ENCODE measurements at regions not wholly inside any gene's neighbourhood (a gene's known extent, or its start where the extent isn't known, plus 50 kb on each side); places are given as distances from the start of the nearest gene placed in this dataset.

GRCh38 chr5:4765411-4765810 is 374.7 kb upstream of the ADAMTS16 start:
- no peak overlapping the region for H3K4me2 ChIP-seq (ENCODE audit: low read length)
- no peaks in the 10 kb centered on the region for H3K4me1 ChIP-seq (ENCODE audit: control insufficient read depth, low read depth, low read length)
- no peak overlapping the region for H2BK5ac ChIP-seq (ENCODE audit: low read length)
- no peaks in the 10 kb centered on the region for H3K36me3 ChIP-seq (ENCODE audit: control insufficient read depth, insufficient read depth, low read length)
- H3K18ac ChIP-seq (ENCODE audit: low read length) = no peak overlapping the region
- no CpG with 5 or more reads among the region's 2 CpGs for WGBS (ENCODE audit: extremely low coverage, insufficient coverage, low lambda C conversion rate)
- H2BK15ac ChIP-seq (replicated peaks; ENCODE audit: low read depth) = no peak overlapping the region
- H3K9ac ChIP-seq (ENCODE audit: low read length) = no peak overlapping the region
- H2BK120ac ChIP-seq (ENCODE audit: low read depth, low read length) = no peak overlapping the region
- H3K27ac ChIP-seq (ENCODE audit: low read depth, low read length) = no peak overlapping the region
- no peak overlapping the region for H3K4me3 ChIP-seq (ENCODE audit: low read length)
- no peak overlapping the region for H3K4ac ChIP-seq (ENCODE audit: low read depth, low read length)
- no peaks in the 10 kb centered on the region for H3K27me3 ChIP-seq (ENCODE audit: insufficient read depth, low read length, poor library complexity)
- no peak overlapping the region for H3K56ac ChIP-seq (ENCODE audit: low read length)
- no peaks in the 10 kb centered on the region for H3K79me1 ChIP-seq (ENCODE audit: low read length)
- no peak for DNase-seq
- no peak overlapping the region for H4K5ac ChIP-seq (ENCODE audit: low read length)
- no peak overlapping the region for H3K23ac ChIP-seq (ENCODE audit: low read length)
- no peak overlapping the region for H4K8ac ChIP-seq (ENCODE audit: low read depth, low read length)
- H2AK5ac ChIP-seq (ENCODE audit: low read length) = no peak overlapping the region
- H3K79me2 ChIP-seq (ENCODE audit: control insufficient read depth, insufficient read depth, low read length) = no peaks in the 10 kb centered on the region

DNA sequence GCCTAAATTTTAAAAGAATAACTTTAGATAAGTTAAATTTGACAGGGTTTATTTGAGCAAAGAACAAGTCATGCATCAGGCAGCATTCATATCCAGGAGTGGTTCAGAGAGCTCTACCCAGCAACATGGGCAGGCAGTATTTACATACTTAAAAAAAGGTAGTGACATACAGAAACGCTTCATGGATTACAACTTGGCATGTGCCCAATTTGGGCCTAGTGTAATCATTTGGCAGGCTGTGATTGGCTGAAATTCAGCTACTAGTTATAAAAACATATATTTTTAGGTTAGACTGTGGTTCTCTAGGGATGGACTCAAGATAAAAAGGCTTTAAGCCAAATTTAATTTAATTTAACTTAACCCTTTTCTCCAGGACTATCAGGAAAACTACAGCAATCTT is 374.0 kb upstream of the ADAMTS16 start:
- no peak overlapping the region for H3K56ac ChIP-seq (ENCODE audit: low read length)
- no peak overlapping the region for H3K4me2 ChIP-seq (ENCODE audit: low read length)
- no peak overlapping the region for H3K18ac ChIP-seq (ENCODE audit: low read length)
- no peak overlapping the region for H3K27ac ChIP-seq (ENCODE audit: low read depth, low read length)
- no CpG with 5 or more reads among the region's 1 CpG for WGBS (ENCODE audit: extremely low coverage, insufficient coverage, low lambda C conversion rate)
- H3K4ac ChIP-seq (ENCODE audit: low read depth, low read length) = no peak overlapping the region
- H4K5ac ChIP-seq (ENCODE audit: low read length) = no peak overlapping the region
- no peaks in the 10 kb centered on the region for H3K36me3 ChIP-seq (ENCODE audit: control insufficient read depth, insufficient read depth, low read length)
- H3K27me3 ChIP-seq (ENCODE audit: insufficient read depth, low read length, poor library complexity) = no peaks in the 10 kb centered on the region
- DNase-seq = no peak
- H2BK5ac ChIP-seq (ENCODE audit: low read length) = no peak overlapping the region
- no peak overlapping the region for H4K8ac ChIP-seq (ENCODE audit: low read depth, low read length)
- H3K79me1 ChIP-seq (ENCODE audit: low read length) = no peaks in the 10 kb centered on the region
- H3K79me2 ChIP-seq (ENCODE audit: control insufficient read depth, insufficient read depth, low read length) = no peaks in the 10 kb centered on the region
- no peak overlapping the region for H3K4me3 ChIP-seq (ENCODE audit: low read length)
- H2AK5ac ChIP-seq (ENCODE audit: low read length) = no peak overlapping the region
- no peak overlapping the region for H2BK15ac ChIP-seq (replicated peaks; ENCODE audit: low read depth)
- H2BK120ac ChIP-seq (ENCODE audit: low read depth, low read length) = no peak overlapping the region
- no peaks in the 10 kb centered on the region for H3K4me1 ChIP-seq (ENCODE audit: control insufficient read depth, low read depth, low read length)
- no peak overlapping the region for H3K9ac ChIP-seq (ENCODE audit: low read length)
- no peak overlapping the region for H3K23ac ChIP-seq (ENCODE audit: low read length)

DNA sequence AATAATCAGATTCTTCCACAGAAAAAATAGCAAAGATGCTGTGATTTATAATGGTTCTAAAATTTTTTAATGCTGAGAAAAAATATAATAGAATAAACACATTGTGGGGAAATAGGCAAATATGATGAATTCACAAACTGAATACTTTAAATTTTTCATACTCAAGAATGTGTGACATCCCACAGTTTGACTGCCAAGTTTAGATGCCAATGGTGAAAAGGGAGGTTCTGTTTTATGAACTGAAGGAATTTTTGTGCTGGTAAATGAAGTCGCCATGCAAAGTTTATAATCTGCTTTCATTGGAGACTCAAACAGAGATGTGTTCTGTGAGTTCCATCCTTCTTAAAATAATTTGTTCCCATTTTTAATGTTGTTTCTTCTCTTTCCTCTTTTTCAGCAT is 367.5 kb upstream of the ADAMTS16 start:
- no peak overlapping the region for H2BK5ac ChIP-seq (ENCODE audit: low read length)
- no peak for DNase-seq
- H3K23ac ChIP-seq (ENCODE audit: low read length) = no peak overlapping the region
- H3K27ac ChIP-seq (ENCODE audit: low read depth, low read length) = no peak overlapping the region
- H3K36me3 ChIP-seq (ENCODE audit: control insufficient read depth, insufficient read depth, low read length) = no peaks in the 10 kb centered on the region
- no peak overlapping the region for H3K4me2 ChIP-seq (ENCODE audit: low read length)
- H3K18ac ChIP-seq (ENCODE audit: low read length) = no peak overlapping the region
- no peak overlapping the region for H2BK15ac ChIP-seq (replicated peaks; ENCODE audit: low read depth)
- no peaks in the 10 kb centered on the region for H3K27me3 ChIP-seq (ENCODE audit: insufficient read depth, low read length, poor library complexity)
- no peak overlapping the region for H3K4me3 ChIP-seq (ENCODE audit: low read length)
- H3K79me2 ChIP-seq (ENCODE audit: control insufficient read depth, insufficient read depth, low read length) = no peaks in the 10 kb centered on the region
- H4K5ac ChIP-seq (ENCODE audit: low read length) = no peak overlapping the region
- no CpG with 5 or more reads among the region's 1 CpG for WGBS (ENCODE audit: extremely low coverage, insufficient coverage, low lambda C conversion rate)
- no peak overlapping the region for H2AK5ac ChIP-seq (ENCODE audit: low read length)
- no peak overlapping the region for H3K4ac ChIP-seq (ENCODE audit: low read depth, low read length)
- no peak overlapping the region for H3K9ac ChIP-seq (ENCODE audit: low read length)
- H4K8ac ChIP-seq (ENCODE audit: low read depth, low read length) = no peak overlapping the region
- no peaks in the 10 kb centered on the region for H3K79me1 ChIP-seq (ENCODE audit: low read length)
- no peaks in the 10 kb centered on the region for H3K4me1 ChIP-seq (ENCODE audit: control insufficient read depth, low read depth, low read length)
- no peak overlapping the region for H2BK120ac ChIP-seq (ENCODE audit: low read depth, low read length)
- no peak overlapping the region for H3K56ac ChIP-seq (ENCODE audit: low read length)

- no peak overlapping the region for H3K4ac ChIP-seq (ENCODE audit: low read depth, low read length)
- no peak overlapping the region for H2BK15ac ChIP-seq (replicated peaks; ENCODE audit: low read depth)
- no peak overlapping the region for H3K23ac ChIP-seq (ENCODE audit: low read length)
- no peak overlapping the region for H3K56ac ChIP-seq (ENCODE audit: low read length)
- no peak overlapping the region for H2BK120ac ChIP-seq (ENCODE audit: low read depth, low read length)
- H3K4me2 ChIP-seq (ENCODE audit: low read length) = no peak overlapping the region
- H4K5ac ChIP-seq (ENCODE audit: low read length) = no peak overlapping the region
- no peak overlapping the region for H3K4me3 ChIP-seq (ENCODE audit: low read length)
- H3K79me2 ChIP-seq (ENCODE audit: control insufficient read depth, insufficient read depth, low read length) = no peaks in the 10 kb centered on the region
- no peak overlapping the region for H3K18ac ChIP-seq (ENCODE audit: low read length)
- H3K27ac ChIP-seq (ENCODE audit: low read depth, low read length) = no peak overlapping the region
- no peak for DNase-seq
- no peaks in the 10 kb centered on the region for H3K27me3 ChIP-seq (ENCODE audit: insufficient read depth, low read length, poor library complexity)
- H2AK5ac ChIP-seq (ENCODE audit: low read length) = no peak overlapping the region
- no CpG with 5 or more reads among the region's 1 CpG for WGBS (ENCODE audit: extremely low coverage, insufficient coverage, low lambda C conversion rate)
- H4K8ac ChIP-seq (ENCODE audit: low read depth, low read length) = no peak overlapping the region
- no peak overlapping the region for H2BK5ac ChIP-seq (ENCODE audit: low read length)
- no peaks in the 10 kb centered on the region for H3K36me3 ChIP-seq (ENCODE audit: control insufficient read depth, insufficient read depth, low read length)
- H3K4me1 ChIP-seq (ENCODE audit: control insufficient read depth, low read depth, low read length) = no peaks in the 10 kb centered on the region
- H3K9ac ChIP-seq (ENCODE audit: low read length) = no peak overlapping the region
- no peaks in the 10 kb centered on the region for H3K79me1 ChIP-seq (ENCODE audit: low read length)
Observed at GRCh38 chr5:4773827-4774317, 366.3 kb upstream of the ADAMTS16 start.

DNA sequence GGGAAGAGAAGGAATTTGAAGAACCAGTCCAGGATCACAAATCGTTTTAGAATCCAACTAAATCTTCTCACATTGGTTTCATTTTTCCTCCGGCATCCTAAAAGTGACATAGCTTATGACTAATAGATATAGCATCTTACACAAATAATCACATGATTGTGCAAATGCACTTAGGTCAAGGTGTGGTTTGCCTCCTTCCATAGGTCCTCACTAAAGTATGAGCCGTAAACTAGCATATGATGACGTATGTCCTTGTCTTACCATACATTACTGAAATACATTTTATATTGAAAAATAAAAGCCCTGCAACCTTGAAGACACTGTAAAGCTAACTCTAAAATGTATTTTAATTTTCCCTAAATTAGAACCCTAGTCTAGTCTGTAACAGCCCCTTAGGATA is 362.7 kb upstream of the ADAMTS16 start:
- Histone ChIP-seq H3K36me3 (ENCODE audit: control insufficient read depth, insufficient read depth, low read length) (no peaks in the 10 kb centered on the region), H2BK120ac (ENCODE audit: low read depth, low read length) (no peak overlapping the region), H3K4ac (ENCODE audit: low read depth, low read length) (no peak overlapping the region), H2AK5ac (ENCODE audit: low read length) (no peak overlapping the region), H4K8ac (ENCODE audit: low read depth, low read length) (no peak overlapping the region), H4K5ac (ENCODE audit: low read length) (no peak overlapping the region), H3K27ac (ENCODE audit: low read depth, low read length) (no peak overlapping the region), H3K79me1 (ENCODE audit: low read length) (no peaks in the 10 kb centered on the region), H3K27me3 (ENCODE audit: insufficient read depth, low read length, poor library complexity) (no peaks in the 10 kb centered on the region), H3K4me2 (ENCODE audit: low read length) (no peak overlapping the region), H3K4me1 (ENCODE audit: control insufficient read depth, low read depth, low read length) (no peaks in the 10 kb centered on the region), H2BK15ac (replicated peaks; ENCODE audit: low read depth) (no peak overlapping the region), H3K18ac (ENCODE audit: low read length) (no peak overlapping the region), H3K23ac (ENCODE audit: low read length) (no peak overlapping the region), H3K79me2 (ENCODE audit: control insufficient read depth, insufficient read depth, low read length) (no peaks in the 10 kb centered on the region), H2BK5ac (ENCODE audit: low read length) (no peak overlapping the region), H3K9ac (ENCODE audit: low read length) (no peak overlapping the region), H3K56ac (ENCODE audit: low read length) (no peak overlapping the region), H3K4me3 (ENCODE audit: low read length) (no peak overlapping the region)
- WGBS (ENCODE audit: extremely low coverage, insufficient coverage, low lambda C conversion rate) = no CpG with 5 or more reads among the region's 4 CpGs
- DNase-seq = no peak

DNA sequence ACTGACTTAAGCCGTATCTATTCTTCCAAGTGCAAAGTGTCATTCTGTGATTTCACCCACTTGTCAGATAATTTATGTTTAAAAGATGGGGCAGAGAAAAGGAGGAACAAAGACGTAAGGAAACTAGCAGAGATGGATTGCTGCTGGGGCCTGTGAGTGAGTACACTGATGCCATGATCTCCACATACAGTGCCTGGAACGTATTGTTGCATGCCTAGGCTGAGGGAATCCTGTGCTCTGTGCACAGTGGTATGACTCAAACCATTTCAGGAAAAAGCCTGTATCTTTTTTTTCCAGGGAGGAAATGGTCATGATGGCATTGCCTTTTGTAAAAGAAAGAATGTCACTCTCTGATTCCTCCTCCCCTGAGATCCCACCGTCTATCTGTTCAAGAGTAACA is 359.5 kb upstream of the ADAMTS16 start:
- WGBS (ENCODE audit: extremely low coverage, insufficient coverage, low lambda C conversion rate) = no CpG with 5 or more reads among the region's 4 CpGs

More for the DNA sequence above, 359.5 kb upstream of the ADAMTS16 start:
- H2BK15ac ChIP-seq (replicated peaks; ENCODE audit: low read depth) = no peak overlapping the region
- no peak overlapping the region for H3K56ac ChIP-seq (ENCODE audit: low read length)
- H3K4me1 ChIP-seq (ENCODE audit: control insufficient read depth, low read depth, low read length) = no peaks in the 10 kb centered on the region
- H3K23ac ChIP-seq (ENCODE audit: low read length) = no peak overlapping the region
- no peak overlapping the region for H4K8ac ChIP-seq (ENCODE audit: low read depth, low read length)
- H3K4me2 ChIP-seq (ENCODE audit: low read length) = no peak overlapping the region
- no peak overlapping the region for H3K18ac ChIP-seq (ENCODE audit: low read length)
- H4K5ac ChIP-seq (ENCODE audit: low read length) = no peak overlapping the region
- H3K27me3 ChIP-seq (ENCODE audit: insufficient read depth, low read length, poor library complexity) = no peaks in the 10 kb centered on the region
- H3K36me3 ChIP-seq (ENCODE audit: control insufficient read depth, insufficient read depth, low read length) = no peaks in the 10 kb centered on the region
- no peak overlapping the region for H2BK120ac ChIP-seq (ENCODE audit: low read depth, low read length)
- H3K4me3 ChIP-seq (ENCODE audit: low read length) = no peak overlapping the region
- H3K27ac ChIP-seq (ENCODE audit: low read depth, low read length) = no peak overlapping the region
- H2AK5ac ChIP-seq (ENCODE audit: low read length) = no peak overlapping the region
- DNase-seq = no peak
- H3K79me2 ChIP-seq (ENCODE audit: control insufficient read depth, insufficient read depth, low read length) = no peaks in the 10 kb centered on the region
- H2BK5ac ChIP-seq (ENCODE audit: low read length) = no peak overlapping the region
- H3K79me1 ChIP-seq (ENCODE audit: low read length) = no peaks in the 10 kb centered on the region
- H3K9ac ChIP-seq (ENCODE audit: low read length) = no peak overlapping the region
- H3K4ac ChIP-seq (ENCODE audit: low read depth, low read length) = no peak overlapping the region
